Hepatocyte (in vitro differentiated cells): ENCODE measurements at regions not wholly inside any gene's neighbourhood (a gene's known extent, or its start where the extent isn't known, plus 50 kb on each side); places are given as distances from the start of the nearest gene placed in this dataset.

Experiments
- DNase-seq: peaks from one replicate; pipeline ENCODE4 v3.0.0-alpha.2; 2016; ENCODE audit warnings: low spot score
- H2AFZ ChIP-seq: fragments of 200-600 bp; sonication (generic); 2 replicates; pipeline ENCODE4 v1.6.0; 2016; ENCODE audit warnings: antibody characterized with exemption, mild to moderate bottlenecking
- H3K27ac ChIP-seq: fragments of 200-600 bp; sonication (generic); 2 replicates; pipeline ENCODE4 v1.5.1; 2016; ENCODE audit warnings: mild to moderate bottlenecking
- H3K27me3 ChIP-seq: fragments of 200-600 bp; sonication (generic); 2 replicates; pipeline ENCODE4 v1.6.1; 2016
- H3K36me3 ChIP-seq: fragments of 200-600 bp; sonication (generic); replicated peaks from 2 replicates; pipeline ENCODE4 v1.5.1; 2016; ENCODE audit warnings: low read depth; ENCODE audit not compliant: insufficient read depth
- H3K4me1 ChIP-seq: fragments of 200-600 bp; sonication (generic); 2 replicates; pipeline ENCODE4 v1.5.1; 2016; ENCODE audit warnings: mild to moderate bottlenecking, moderate library complexity; ENCODE audit not compliant: insufficient read depth
- H3K4me2 ChIP-seq: fragments of 200-600 bp; sonication (generic); 2 replicates; pipeline ENCODE4 v1.6.0; 2016
- H3K4me3 ChIP-seq: fragments of 200-600 bp; sonication (generic); 2 replicates; pipeline ENCODE4 v1.5.1; 2016; ENCODE audit warnings: mild to moderate bottlenecking
- H3K79me2 ChIP-seq: fragments of 200-600 bp; sonication (generic); 2 replicates; pipeline ENCODE4 v1.6.0; 2017; ENCODE audit warnings: mild to moderate bottlenecking
- H3K9me2 ChIP-seq: fragments of 200-600 bp; sonication (generic); replicated peaks from 2 replicates; pipeline ENCODE4 v1.6.0; 2017; ENCODE audit warnings: mild to moderate bottlenecking; ENCODE audit not compliant: insufficient read depth
- H3K9me3 ChIP-seq: fragments of 200-600 bp; sonication (generic); 2 replicates; pipeline ENCODE4 v1.5.1; 2016; ENCODE audit warnings: low read depth, mild to moderate bottlenecking
- H4K20me1 ChIP-seq: fragments of 200-600 bp; sonication (generic); 2 replicates; pipeline ENCODE4 v1.6.0; 2016; ENCODE audit warnings: mild to moderate bottlenecking; ENCODE audit not compliant: insufficient read depth, poor library complexity, severe bottlenecking
- CTCF ChIP-seq: fragments of 200-600 bp; sonication (generic); IDR thresholded peaks from 2 replicates; pipeline ENCODE4 v1.5.1; 2016; ENCODE audit warnings: antibody characterized with exemption, mild to moderate bottlenecking; ENCODE audit not compliant: poor library complexity
- EZH2 ChIP-seq: fragments of 200-600 bp; sonication (generic); IDR thresholded peaks from 2 replicates; pipeline ENCODE4 v1.6.1; 2016; ENCODE audit warnings: antibody characterized with exemption, mild to moderate bottlenecking, borderline replicate concordance
- EZH2phosphoT487 ChIP-seq: fragments of 200-600 bp; sonication (generic); IDR thresholded peaks from one replicate; pipeline ENCODE4 v1.6.1; 2018; ENCODE audit warnings: antibody characterized with exemption, mild to moderate bottlenecking, low read depth, moderate library complexity; ENCODE audit not compliant: unreplicated experiment, severe bottlenecking
- WGBS: methylation state at CpG from one replicate; pipeline ENCODE4 v1.1.6; 2016; ENCODE audit warnings: low lambda C conversion rate; ENCODE audit errors: missing lambda C conversion rate; 5-methylcytosine and 5-hydroxymethylcytosine counted together

DNA sequence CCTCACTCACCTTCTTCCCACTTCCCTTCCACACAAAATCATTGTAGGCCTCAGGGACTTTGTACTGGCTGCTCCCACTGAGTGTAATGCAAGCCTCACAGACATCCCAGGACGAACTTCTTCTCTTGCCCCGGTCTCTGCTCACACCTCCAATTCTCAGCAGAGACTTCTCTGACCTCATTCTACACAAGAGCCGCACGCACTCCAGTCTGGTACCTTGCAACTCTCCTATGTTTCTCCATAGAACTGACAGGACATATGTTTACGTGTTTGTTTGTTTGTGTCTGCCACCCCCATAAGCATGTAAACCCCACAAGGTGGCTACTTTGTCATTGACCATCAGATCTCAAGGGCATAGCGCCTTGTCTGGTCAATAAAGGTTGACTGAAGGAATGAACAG, 350.8 kb downstream of the AJAP1 start:
- no peak for DNase-seq
- Histone ChIP-seq H3K27me3 (no peaks in the 10 kb centered on the region), H3K4me1 (no peaks in the 10 kb centered on the region), H3K9me2 (no peaks in the 10 kb centered on the region), H3K36me3 (no peaks in the 10 kb centered on the region), H3K27ac (no peak overlapping the region), H3K79me2 (no peaks in the 10 kb centered on the region), H3K4me3 (no peak overlapping the region), H3K9me3 (no peaks in the 10 kb centered on the region), H4K20me1 (no peaks in the 10 kb centered on the region), H3K4me2 (no peak overlapping the region), H2AFZ (no peak overlapping the region)
- no peak for TF ChIP-seq EZH2phosphoT487
- TF ChIP-seq CTCF = no peak
- TF ChIP-seq EZH2 = no peak
- WGBS = 69% methylated on average over 6 of the region's 6 CpGs

DNA sequence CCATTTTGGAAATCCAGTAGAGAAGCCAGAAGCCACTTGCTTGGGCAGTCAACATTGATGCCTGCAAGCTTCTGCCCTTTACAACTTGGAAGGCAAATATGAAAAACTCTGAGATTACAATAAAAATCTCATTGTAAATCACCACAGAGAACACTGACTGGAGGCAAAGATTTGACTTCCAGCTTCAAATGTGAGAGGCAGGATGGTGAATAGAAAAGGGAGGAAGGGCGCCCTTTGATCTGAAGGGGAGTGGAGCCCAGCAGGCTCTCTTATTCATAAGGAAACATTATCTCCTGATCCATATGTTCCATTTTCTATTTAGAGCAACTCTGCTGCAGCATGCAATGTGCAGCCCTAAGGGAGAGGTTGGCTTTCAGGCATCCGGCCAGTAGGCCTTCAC, 348.3 kb downstream of the AJAP1 start:
- H3K36me3 ChIP-seq = no peaks in the 10 kb centered on the region
- no peak overlapping the region for H2AFZ ChIP-seq
- no peaks in the 10 kb centered on the region for H4K20me1 ChIP-seq
- H3K4me1 ChIP-seq = no peaks in the 10 kb centered on the region
- H3K9me2 ChIP-seq = no peaks in the 10 kb centered on the region
- no peaks in the 10 kb centered on the region for H3K9me3 ChIP-seq
- H3K27me3 ChIP-seq = no peaks in the 10 kb centered on the region
- no peak for DNase-seq
- no peak overlapping the region for H3K27ac ChIP-seq
- no peak overlapping the region for H3K4me2 ChIP-seq
- WGBS = 92% methylated on average over 2 of the region's 2 CpGs
- no peaks in the 10 kb centered on the region for H3K79me2 ChIP-seq
- H3K4me3 ChIP-seq = no peak overlapping the region
- TF ChIP-seq CTCF (no peak), EZH2 (no peak), EZH2phosphoT487 (no peak)

DNA sequence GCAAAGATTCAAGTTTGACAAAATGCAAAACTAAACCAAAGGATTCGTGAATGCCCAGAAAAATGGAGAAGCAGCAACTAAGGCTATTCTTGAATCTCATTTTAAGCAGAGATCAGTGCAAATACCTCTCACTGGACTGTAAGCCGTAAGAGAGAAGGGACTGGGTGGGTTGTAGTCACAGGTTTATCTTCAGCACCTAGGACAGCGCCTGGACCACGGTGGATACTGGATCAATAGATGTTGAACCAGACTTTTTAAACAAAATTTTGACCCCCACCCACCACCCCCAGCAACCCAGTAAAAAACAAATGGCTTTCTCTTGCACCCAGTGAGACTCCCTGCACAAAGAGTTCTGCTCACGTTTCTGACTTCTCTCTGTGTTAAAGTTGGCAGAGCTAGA, 347.1 kb downstream of the AJAP1 start:
- no peaks in the 10 kb centered on the region for H3K4me1 ChIP-seq
- WGBS = 38% methylated on average over 5 of the region's 5 CpGs
- H2AFZ ChIP-seq = no peak overlapping the region
- no peaks in the 10 kb centered on the region for H3K36me3 ChIP-seq
- H3K27me3 ChIP-seq = no peaks in the 10 kb centered on the region
- H3K4me2 ChIP-seq = no peak overlapping the region
- no peak for DNase-seq
- H3K9me3 ChIP-seq = no peaks in the 10 kb centered on the region
- no peak overlapping the region for H3K27ac ChIP-seq
- no peak overlapping the region for H3K4me3 ChIP-seq
- H4K20me1 ChIP-seq = no peaks in the 10 kb centered on the region
- H3K79me2 ChIP-seq = no peaks in the 10 kb centered on the region
- TF ChIP-seq CTCF (no peak), EZH2 (no peak), EZH2phosphoT487 (no peak)
- H3K9me2 ChIP-seq = no peaks in the 10 kb centered on the region

DNA sequence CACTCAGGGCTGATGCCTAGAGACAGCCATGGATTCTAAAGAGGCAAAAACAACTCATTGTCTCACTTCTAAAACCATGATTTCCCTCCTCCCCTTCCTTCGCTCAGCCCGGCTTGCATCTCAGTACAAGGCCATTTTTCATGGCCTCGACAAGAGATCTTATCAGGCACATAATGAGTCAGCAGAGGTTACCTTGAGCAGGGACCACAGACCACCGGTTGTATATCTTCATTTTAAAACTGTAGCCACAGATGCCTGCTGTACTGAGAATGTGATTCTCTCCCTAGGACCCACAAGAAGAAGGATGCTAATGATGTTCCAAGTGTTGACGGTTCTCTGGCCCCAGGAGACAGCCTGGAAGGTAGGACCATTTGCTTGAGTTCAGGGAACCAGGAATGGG, 331.9 kb downstream of the AJAP1 start:
- Histone ChIP-seq H3K79me2 (no peaks in the 10 kb centered on the region), H3K9me2 (no peaks in the 10 kb centered on the region)

More for the DNA sequence above, 331.9 kb downstream of the AJAP1 start:
- Histone ChIP-seq H3K36me3 (no peaks in the 10 kb centered on the region), H3K4me3 (no peak overlapping the region), H2AFZ (no peak overlapping the region), H3K4me1 (no peaks in the 10 kb centered on the region), H3K27ac (no peak overlapping the region), H4K20me1 (no peaks in the 10 kb centered on the region), H3K27me3 (no peaks in the 10 kb centered on the region), H3K9me3 (no peaks in the 10 kb centered on the region), H3K4me2 (no peak overlapping the region)
- DNase-seq = no peak
- 35% methylated on average over 5 of the region's 5 CpGs for WGBS
- TF ChIP-seq EZH2 = no peak
- TF ChIP-seq EZH2phosphoT487 = no peak
- no peak for TF ChIP-seq CTCF
